Caco-2 (cell line): ENCODE measurements at regions not wholly inside any gene's neighbourhood (a gene's known extent, or its start where the extent isn't known, plus 50 kb on each side); places are given as distances from the start of the nearest gene placed in this dataset.

Source experiments
- BruUV-seq: library from RNA; stranded (reverse); fragments of 400-500 nt; replicated peaks from 2 replicates; lab custom pipeline; 2021; lab: Mats Ljungman, UMichigan
- CTCF ChIA-PET: fragments of 300-600 bp; sonication (Branson Sonifier 250); formaldehyde crosslinking; loops from one replicate; lab custom pipeline; 2022; ENCODE audit warnings: antibody characterized with exemption; lab: Charles Lee
- POLR2A ChIA-PET: fragments of 300-600 bp; sonication (Branson Sonifier 250); formaldehyde crosslinking; loops from one replicate; lab custom pipeline; 2022; ENCODE audit warnings: antibody characterized with exemption; lab: Charles Lee
- DNase-seq, 2 experiments: peaks; one replicate each; pipeline versions ENCODE4 v3.0.0 to v3.0.0-alpha.2; 2020 to 2022
- H3K27me3 ChIP-seq: replicated peaks from 2 replicates; pipeline ENCODE4 v1.6.0; 2011; ENCODE audit warnings: low read length; ENCODE audit not compliant: control insufficient read depth, insufficient read depth
- H3K36me3 ChIP-seq: 2 replicates; pipeline ENCODE4 v1.5.1; 2011; ENCODE audit warnings: low read length; ENCODE audit not compliant: control insufficient read depth, insufficient read depth
- H3K4me1 ChIP-seq: fragments of 250-450 bp; sonication (Bioruptor Pico); 2 replicates; pipeline ENCODE4 v1.5.1; 2020; ENCODE audit warnings: mild to moderate bottlenecking
- H3K4me3 ChIP-seq: 2 replicates; pipeline ENCODE4 v1.5.1; 2011; ENCODE audit warnings: low read depth, mild to moderate bottlenecking, control low read depth, low read length
- H3K9me3 ChIP-seq: fragments of 250-450 bp; sonication (Bioruptor Pico); 2 replicates; pipeline ENCODE4 v1.5.1; 2020; ENCODE audit warnings: mild to moderate bottlenecking, moderate library complexity
- H3K27ac Mint-ChIP-seq: one replicate; pipeline ENCODE4 v1.8.0; 2022; ENCODE audit warnings: mixed read lengths; ENCODE audit not compliant: unreplicated experiment
- H3K27me3 Mint-ChIP-seq: one replicate; pipeline ENCODE4 v1.8.0; 2022; ENCODE audit warnings: mixed read lengths; ENCODE audit not compliant: insufficient read depth, unreplicated experiment
- H3K36me3 Mint-ChIP-seq: one replicate; pipeline ENCODE4 v1.8.0; 2022; ENCODE audit warnings: mild to moderate bottlenecking, mixed read lengths; ENCODE audit not compliant: insufficient read depth, unreplicated experiment
- H3K4me1 Mint-ChIP-seq: one replicate; pipeline ENCODE4 v1.8.0; 2022; ENCODE audit warnings: low read depth, mixed read lengths; ENCODE audit not compliant: unreplicated experiment
- H3K4me3 Mint-ChIP-seq: one replicate; pipeline ENCODE4 v1.8.0; 2022; ENCODE audit warnings: mild to moderate bottlenecking, moderate library complexity, mixed read lengths; ENCODE audit not compliant: unreplicated experiment
- H3K9me3 Mint-ChIP-seq: one replicate; pipeline ENCODE4 v1.8.0; 2022; ENCODE audit warnings: mixed read lengths; ENCODE audit not compliant: unreplicated experiment
- intact Hi-C: fragments of 100-400 bp; cut with micrococcal nuclease; formaldehyde crosslinking; loops from one replicate; pipeline ENCODE4 v1.10.0; 2022; ENCODE audit not compliant: unreplicated experiment
- TF ChIP-seq, protein P1 (sequence below), 2 experiments: fragments of 200-600 bp in 1 of 2; IDR thresholded peaks; 1 replicate in 1 of 2; 2 replicates in 1 of 2; pipeline versions ENCODE4 v1.5.1 to v1.8.0; 2011 to 2022; ENCODE audit warnings: antibody characterized with exemption in 1 of 2, control low read depth in 1 of 2, inconsistent platforms in 1 of 2, low read depth in 1 of 2, low read length in 1 of 2, mild to moderate bottlenecking in 1 of 2, moderate library complexity in 1 of 2; ENCODE audit not compliant: insufficient read depth in 1 of 2, severe bottlenecking in 1 of 2, unreplicated experiment in 1 of 2

DNA sequence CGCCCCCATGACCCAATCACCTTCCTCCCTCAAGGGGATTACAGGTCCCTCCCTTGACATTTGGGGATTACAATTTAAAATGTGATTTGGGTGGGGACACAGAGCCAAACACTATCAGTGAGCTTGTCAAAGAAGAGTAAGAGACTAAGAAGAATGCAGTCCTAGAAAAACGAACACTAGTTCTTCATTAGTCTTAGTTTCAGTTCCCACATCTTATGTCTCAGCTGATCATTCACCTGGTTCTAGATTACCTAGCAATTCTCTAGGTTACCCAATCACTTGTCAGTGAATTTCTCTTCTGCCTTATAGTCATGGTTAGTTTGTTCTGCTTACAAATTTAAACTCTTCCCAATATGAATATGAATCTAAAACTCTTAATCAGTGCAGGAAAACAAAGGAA, 251.5 kb downstream of the COX7C start:
- Mint-ChIP-seq H3K4me3 (no peak overlapping the region), H3K4me1 (no peaks in the 10 kb centered on the region), H3K9me3 (no peaks in the 10 kb centered on the region), H3K27me3 (peaks cover 10% of the 10 kb centered on the region), H3K36me3 (no peaks in the 10 kb centered on the region), H3K27ac (no peak overlapping the region)
- H3K27me3 ChIP-seq = no peaks in the 10 kb centered on the region
- intact Hi-C loops = no loop called here
- CTCF ChIA-PET = no interaction called here
- no peaks in the 10 kb centered on the region for H3K4me1 ChIP-seq
- no peaks in the 10 kb centered on the region for H3K9me3 ChIP-seq
- no peak for DNase-seq
- TF ChIP-seq, protein P1, sequence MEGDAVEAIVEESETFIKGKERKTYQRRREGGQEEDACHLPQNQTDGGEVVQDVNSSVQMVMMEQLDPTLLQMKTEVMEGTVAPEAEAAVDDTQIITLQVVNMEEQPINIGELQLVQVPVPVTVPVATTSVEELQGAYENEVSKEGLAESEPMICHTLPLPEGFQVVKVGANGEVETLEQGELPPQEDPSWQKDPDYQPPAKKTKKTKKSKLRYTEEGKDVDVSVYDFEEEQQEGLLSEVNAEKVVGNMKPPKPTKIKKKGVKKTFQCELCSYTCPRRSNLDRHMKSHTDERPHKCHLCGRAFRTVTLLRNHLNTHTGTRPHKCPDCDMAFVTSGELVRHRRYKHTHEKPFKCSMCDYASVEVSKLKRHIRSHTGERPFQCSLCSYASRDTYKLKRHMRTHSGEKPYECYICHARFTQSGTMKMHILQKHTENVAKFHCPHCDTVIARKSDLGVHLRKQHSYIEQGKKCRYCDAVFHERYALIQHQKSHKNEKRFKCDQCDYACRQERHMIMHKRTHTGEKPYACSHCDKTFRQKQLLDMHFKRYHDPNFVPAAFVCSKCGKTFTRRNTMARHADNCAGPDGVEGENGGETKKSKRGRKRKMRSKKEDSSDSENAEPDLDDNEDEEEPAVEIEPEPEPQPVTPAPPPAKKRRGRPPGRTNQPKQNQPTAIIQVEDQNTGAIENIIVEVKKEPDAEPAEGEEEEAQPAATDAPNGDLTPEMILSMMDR (IDR thresholded peaks at IDR 0.05; ENCODE audit: insufficient read depth in 1 of 2, low read depth in 1 of 2, low read length in 1 of 2, severe bottlenecking in 1 of 2, unreplicated experiment in 1 of 2) = no peak
- BruUV-seq = no TSS peak
- POLR2A ChIA-PET = no interaction called here
- H3K4me3 ChIP-seq = no peak overlapping the region
- no peaks in the 10 kb centered on the region for H3K36me3 ChIP-seq

DNA sequence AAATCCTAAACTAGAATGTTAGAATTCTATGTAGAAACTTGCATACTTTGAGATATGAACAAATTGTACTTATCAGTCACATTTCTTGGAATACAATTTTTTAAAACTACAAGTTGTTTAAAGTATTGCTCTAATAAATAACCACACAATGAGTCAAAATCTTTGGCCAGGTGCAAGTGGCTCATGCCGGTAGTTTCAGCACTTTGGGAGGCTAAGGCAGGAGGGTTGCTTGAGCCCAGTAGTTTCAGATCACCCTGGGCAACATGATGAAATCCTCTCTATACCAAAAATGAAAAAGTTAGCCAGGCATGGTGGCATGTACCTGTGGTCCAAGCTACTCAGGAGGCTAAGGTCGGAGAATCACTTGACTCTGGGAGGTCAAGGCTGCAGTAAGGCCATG, 257.8 kb downstream of the COX7C start:
- Histone ChIP-seq H3K4me3 (no peak overlapping the region), H3K4me1 (no peaks in the 10 kb centered on the region), H3K27me3 (no peaks in the 10 kb centered on the region), H3K9me3 (no peaks in the 10 kb centered on the region), H3K36me3 (no peaks in the 10 kb centered on the region)
- Mint-ChIP-seq H3K4me3 (no peak overlapping the region), H3K27ac (no peak overlapping the region), H3K36me3 (no peaks in the 10 kb centered on the region), H3K9me3 (no peaks in the 10 kb centered on the region), H3K4me1 (no peaks in the 10 kb centered on the region), H3K27me3 (peaks cover 3% of the 10 kb centered on the region)
- BruUV-seq = no TSS peak
- ChIA-PET CTCF (no interaction called here), POLR2A (no interaction called here)
- no peak for DNase-seq
- TF ChIP-seq, protein P1 (IDR thresholded peaks at IDR 0.05; ENCODE audit: insufficient read depth in 1 of 2, low read depth in 1 of 2, low read length in 1 of 2, severe bottlenecking in 1 of 2, unreplicated experiment in 1 of 2) = no peak
- intact Hi-C loops = no loop called here

DNA sequence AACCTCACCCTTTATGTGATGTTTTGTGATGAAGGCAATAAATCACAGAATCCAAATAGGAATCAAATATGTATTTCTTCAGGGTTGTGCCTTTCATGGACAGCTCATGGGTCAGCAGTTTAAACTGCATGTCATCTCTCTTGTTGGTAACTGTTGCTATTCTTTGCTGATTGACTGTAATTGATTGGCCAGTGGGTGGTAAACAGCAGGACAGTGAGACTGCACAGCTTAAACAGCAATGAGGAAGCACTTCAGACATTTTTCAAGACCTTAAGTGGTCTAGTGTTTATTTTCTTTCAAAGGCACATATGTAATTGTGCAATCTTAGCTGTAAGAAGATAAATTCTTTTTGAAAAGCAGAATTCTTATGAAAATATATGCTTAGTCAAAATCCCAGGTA, 260.5 kb downstream of the COX7C start:
- peaks cover under 1% of the 10 kb centered on the region for H3K27me3 Mint-ChIP-seq
- intact Hi-C loops = no loop called here

More for the DNA sequence above, 260.5 kb downstream of the COX7C start:
- no peak overlapping the region for H3K27ac Mint-ChIP-seq
- ChIA-PET CTCF (interaction anchor here (1.2 kb wide), 1 partner anchor 90 kb away, joined by 4 read pairs; no protein-coding TSS in a partner anchor), POLR2A (no interaction called here)
- no peaks in the 10 kb centered on the region for H3K27me3 ChIP-seq
- no peaks in the 10 kb centered on the region for H3K9me3 Mint-ChIP-seq
- H3K4me1 Mint-ChIP-seq = no peaks in the 10 kb centered on the region
- no TSS peak for BruUV-seq
- H3K4me1 ChIP-seq = no peaks in the 10 kb centered on the region
- no peak for DNase-seq
- no peaks in the 10 kb centered on the region for H3K36me3 ChIP-seq
- TF ChIP-seq, protein P1 (IDR thresholded peaks at IDR 0.05; ENCODE audit: insufficient read depth in 1 of 2, low read depth in 1 of 2, low read length in 1 of 2, severe bottlenecking in 1 of 2, unreplicated experiment in 1 of 2) = no peak
- no peaks in the 10 kb centered on the region for H3K9me3 ChIP-seq
- H3K4me3 Mint-ChIP-seq = no peak overlapping the region
- no peaks in the 10 kb centered on the region for H3K36me3 Mint-ChIP-seq
- no peak overlapping the region for H3K4me3 ChIP-seq
